ENCODE measurements at regions not wholly inside any gene's neighbourhood (a gene's known extent, or its start where the extent isn't known, plus 50 kb on each side); places are given as distances from the start of the nearest gene placed in this dataset.

- Mint-ChIP-seq H3K4me3 (no peak overlapping the region), H3K27ac (no peak overlapping the region), H3K9me3 (no peaks in the 10 kb centered on the region), H3K27me3 (peaks cover 4% of the 10 kb centered on the region), H3K4me1 (no peaks in the 10 kb centered on the region), H3K36me3 (ENCODE audit: low read depth) (no peaks in the 10 kb centered on the region)
- CTCF ChIA-PET = interaction anchor here (1.0 kb wide), 1 partner anchor 105 kb away, joined by 3 read pairs; no protein-coding TSS in a partner anchor
- POLR2A ChIA-PET = no interaction called here
- DNase-seq = no peak
These were observed 50.8 kb upstream of the MYLIP start for GRCh38 chr6:16078064-16078463.

- CTCF ChIA-PET = interaction anchor here (1.4 kb wide), 1 partner anchor 113 kb away, joined by 3 read pairs; no protein-coding TSS in a partner anchor
- POLR2A ChIA-PET = no interaction called here
- DNase-seq = no peak
- Mint-ChIP-seq H3K27ac (no peak overlapping the region), H3K27me3 (peaks cover 5% of the 10 kb centered on the region), H3K36me3 (ENCODE audit: low read depth) (no peaks in the 10 kb centered on the region), H3K9me3 (no peaks in the 10 kb centered on the region), H3K4me1 (no peaks in the 10 kb centered on the region), H3K4me3 (no peak overlapping the region)
These were observed 59.2 kb upstream of the MYLIP start for GRCh38 chr6:16069671-16070070.

- CTCF ChIA-PET = interaction anchor here (1.4 kb wide), 1 partner anchor 114 kb away, joined by 3 read pairs; no protein-coding TSS in a partner anchor
- Mint-ChIP-seq H3K27me3 (peaks cover 5% of the 10 kb centered on the region), H3K27ac (no peak overlapping the region), H3K9me3 (no peaks in the 10 kb centered on the region), H3K4me1 (no peaks in the 10 kb centered on the region), H3K4me3 (no peak overlapping the region), H3K36me3 (ENCODE audit: low read depth) (no peaks in the 10 kb centered on the region)
- no peak for DNase-seq
- POLR2A ChIA-PET = no interaction called here
These were observed 59.7 kb upstream of the MYLIP start for GRCh38 chr6:16069222-16069621.

GRCh38 chr6:16067568-16067967, 61.3 kb upstream of the MYLIP start:
- Mint-ChIP-seq H3K4me1 (no peaks in the 10 kb centered on the region), H3K27ac (no peak overlapping the region), H3K27me3 (peaks cover 4% of the 10 kb centered on the region), H3K36me3 (ENCODE audit: low read depth) (no peaks in the 10 kb centered on the region), H3K4me3 (no peak overlapping the region), H3K9me3 (no peaks in the 10 kb centered on the region)
- CTCF ChIA-PET = interaction anchor here (0.5 kb wide), 1 partner anchor 154 kb away, joined by 3 read pairs; no protein-coding TSS in a partner anchor
- POLR2A ChIA-PET = no interaction called here
- DNase-seq = no peak

GRCh38 chr6:16064671-16065072, 64.2 kb upstream of the MYLIP start:
- H3K4me3 Mint-ChIP-seq = no peak overlapping the region
- H3K4me1 Mint-ChIP-seq = no peaks in the 10 kb centered on the region
- CTCF ChIA-PET = no interaction called here
- POLR2A ChIA-PET = no interaction called here
- peaks cover 6% of the 10 kb centered on the region for H3K27me3 Mint-ChIP-seq
- no peak overlapping the region for H3K27ac Mint-ChIP-seq
- no peaks in the 10 kb centered on the region for H3K9me3 Mint-ChIP-seq
- DNase-seq = no peak
- no peaks in the 10 kb centered on the region for H3K36me3 Mint-ChIP-seq (ENCODE audit: low read depth)

GRCh38 chr6:16063580-16063979, 65.3 kb upstream of the MYLIP start:
- H3K4me1 Mint-ChIP-seq = no peaks in the 10 kb centered on the region
- no peak overlapping the region for H3K4me3 Mint-ChIP-seq
- no peaks in the 10 kb centered on the region for H3K9me3 Mint-ChIP-seq
- H3K36me3 Mint-ChIP-seq (ENCODE audit: low read depth) = no peaks in the 10 kb centered on the region
- ChIA-PET CTCF (no interaction called here), POLR2A (no interaction called here)
- H3K27ac Mint-ChIP-seq = no peak overlapping the region
- no peak for DNase-seq
- peaks cover 6% of the 10 kb centered on the region for H3K27me3 Mint-ChIP-seq

GRCh38 chr6:16061818-16062217, 67.1 kb upstream of the MYLIP start:
- H3K27me3 Mint-ChIP-seq = peaks cover 6% of the 10 kb centered on the region
- POLR2A ChIA-PET = interaction anchor here (0.7 kb wide), 1 partner anchor 12 kb away, joined by 3 read pairs; no protein-coding TSS in a partner anchor
- no peak for DNase-seq
- no peaks in the 10 kb centered on the region for H3K4me1 Mint-ChIP-seq
- H3K4me3 Mint-ChIP-seq = no peak overlapping the region
- H3K27ac Mint-ChIP-seq = no peak overlapping the region
- CTCF ChIA-PET = interaction anchor here (0.7 to 1.0 kb wide), 2 partner anchors 9 to 31 kb away, joined by 3 to 4 read pairs; no protein-coding TSS in a partner anchor
- H3K9me3 Mint-ChIP-seq = no peaks in the 10 kb centered on the region
- no peaks in the 10 kb centered on the region for H3K36me3 Mint-ChIP-seq (ENCODE audit: low read depth)

GRCh38 chr6:16060039-16060438, 68.8 kb upstream of the MYLIP start:
- ChIA-PET CTCF (no interaction called here), POLR2A (no interaction called here)
- no peak overlapping the region for H3K27ac Mint-ChIP-seq

GRCh38 chr6:16059496-16059895, 69.4 kb upstream of the MYLIP start:
- no peak for DNase-seq
- ChIA-PET CTCF (no interaction called here), POLR2A (no interaction called here)
- H3K9me3 Mint-ChIP-seq = no peaks in the 10 kb centered on the region
- H3K4me1 Mint-ChIP-seq = peaks cover 3% of the 10 kb centered on the region
- H3K27ac Mint-ChIP-seq = no peak overlapping the region
- no peaks in the 10 kb centered on the region for H3K36me3 Mint-ChIP-seq (ENCODE audit: low read depth)
- H3K27me3 Mint-ChIP-seq = peaks cover 3% of the 10 kb centered on the region
- H3K4me3 Mint-ChIP-seq = no peak overlapping the region

More at GRCh38 chr6:16060039-16060438, 68.8 kb upstream of the MYLIP start:
- Mint-ChIP-seq H3K9me3 (no peaks in the 10 kb centered on the region), H3K4me1 (peaks cover 3% of the 10 kb centered on the region), H3K4me3 (no peak overlapping the region), H3K27me3 (peaks cover 3% of the 10 kb centered on the region), H3K36me3 (ENCODE audit: low read depth) (no peaks in the 10 kb centered on the region)
- DNase-seq = no peak

- CTCF ChIA-PET = no interaction called here
These were observed 69.9 kb upstream of the MYLIP start for GRCh38 chr6:16058929-16059345.

GRCh38 chr6:16058201-16058928, 70.5 kb upstream of the MYLIP start:
- CTCF ChIA-PET = no interaction called here
- Mint-ChIP-seq H3K4me3 (no peak overlapping the region), H3K9me3 (no peaks in the 10 kb centered on the region), H3K27me3 (peaks cover 6% of the 10 kb centered on the region), H3K27ac (no peak overlapping the region), H3K36me3 (ENCODE audit: low read depth) (no peaks in the 10 kb centered on the region), H3K4me1 (peaks cover 3% of the 10 kb centered on the region)
- no peak for DNase-seq
- POLR2A ChIA-PET = no interaction called here

More at GRCh38 chr6:16058929-16059345, 69.9 kb upstream of the MYLIP start:
- H3K36me3 Mint-ChIP-seq (ENCODE audit: low read depth) = no peaks in the 10 kb centered on the region
- H3K9me3 Mint-ChIP-seq = no peaks in the 10 kb centered on the region
- peaks cover 3% of the 10 kb centered on the region for H3K27me3 Mint-ChIP-seq
- POLR2A ChIA-PET = no interaction called here
- H3K27ac Mint-ChIP-seq = no peak overlapping the region
- no peak for DNase-seq
- peaks cover 3% of the 10 kb centered on the region for H3K4me1 Mint-ChIP-seq
- H3K4me3 Mint-ChIP-seq = no peak overlapping the region

- H3K4me1 Mint-ChIP-seq = peaks cover 3% of the 10 kb centered on the region
- no peaks in the 10 kb centered on the region for H3K9me3 Mint-ChIP-seq
- no peak for DNase-seq
- no peak overlapping the region for H3K27ac Mint-ChIP-seq
- CTCF ChIA-PET = no interaction called here
- no peak overlapping the region for H3K4me3 Mint-ChIP-seq
- peaks cover 5% of the 10 kb centered on the region for H3K27me3 Mint-ChIP-seq
- POLR2A ChIA-PET = no interaction called here
- no peaks in the 10 kb centered on the region for H3K36me3 Mint-ChIP-seq (ENCODE audit: low read depth)
These were observed 71.4 kb upstream of the MYLIP start for GRCh38 chr6:16057446-16057845.

- POLR2A ChIA-PET = no interaction called here
- peaks cover 5% of the 10 kb centered on the region for H3K27me3 Mint-ChIP-seq
- CTCF ChIA-PET = interaction anchor here (0.6 kb wide), 1 partner anchor 37 kb away, joined by 3 read pairs; no protein-coding TSS in a partner anchor
These were observed 72.5 kb upstream of the MYLIP start for GRCh38 chr6:16056263-16056870.

GRCh38 chr6:16055852-16056251, 73.0 kb upstream of the MYLIP start:
- Mint-ChIP-seq H3K36me3 (ENCODE audit: low read depth) (no peaks in the 10 kb centered on the region), H3K9me3 (no peaks in the 10 kb centered on the region), H3K27ac (no peak overlapping the region), H3K4me3 (no peak overlapping the region), H3K27me3 (peaks cover 6% of the 10 kb centered on the region), H3K4me1 (peaks cover 3% of the 10 kb centered on the region)
- no peak for DNase-seq
- POLR2A ChIA-PET = no interaction called here
- CTCF ChIA-PET = no interaction called here

More at GRCh38 chr6:16056263-16056870, 72.5 kb upstream of the MYLIP start:
- H3K9me3 Mint-ChIP-seq = no peaks in the 10 kb centered on the region
- no peak overlapping the region for H3K27ac Mint-ChIP-seq
- no peak overlapping the region for H3K4me3 Mint-ChIP-seq
- peaks cover 3% of the 10 kb centered on the region for H3K4me1 Mint-ChIP-seq
- no peak for DNase-seq
- H3K36me3 Mint-ChIP-seq (ENCODE audit: low read depth) = no peaks in the 10 kb centered on the region

Measured in activated CD4-positive, alpha-beta memory T cell treated with anti-CD3 and anti-CD28 coated beads, Interleukin-2, amount 10 ng/mL, durations not matched to agents 7 days and 5 days (primary cell).